ENCODE measurements at regions not wholly inside any gene's neighbourhood (a gene's known extent, or its start where the extent isn't known, plus 50 kb on each side); places are given as distances from the start of the nearest gene placed in this dataset.

DNA sequence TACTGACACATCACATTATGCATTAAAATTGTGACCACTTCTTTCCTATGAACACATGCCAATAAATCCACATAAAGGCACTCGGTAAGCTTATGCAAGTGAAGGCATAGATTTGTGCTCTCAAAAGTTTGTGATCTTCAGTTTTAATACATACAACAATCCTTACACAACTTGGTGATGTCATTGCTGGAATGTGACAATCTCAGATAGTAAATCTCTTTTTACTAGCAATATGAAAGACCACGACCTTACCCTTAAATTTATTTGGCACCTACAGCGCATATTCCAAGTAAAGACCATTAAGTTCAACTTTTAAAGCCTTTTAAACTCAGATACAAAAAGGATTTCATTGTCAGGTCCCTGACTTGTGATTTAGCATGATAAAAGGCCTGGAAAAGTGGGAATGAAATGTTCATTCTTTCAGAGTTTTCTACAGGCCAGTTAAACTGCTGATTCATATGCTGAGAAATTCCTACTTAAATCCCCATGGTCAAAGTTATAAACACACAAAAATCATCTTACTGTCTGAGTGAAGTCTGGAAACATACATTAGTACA is 157.4 kb downstream of the SIPA1L2 start:
- Mint-ChIP-seq H3K27me3 (peaks cover 17% of the 10 kb centered on the region), H3K9me3 (peaks cover 5% of the 10 kb centered on the region)

DNA sequence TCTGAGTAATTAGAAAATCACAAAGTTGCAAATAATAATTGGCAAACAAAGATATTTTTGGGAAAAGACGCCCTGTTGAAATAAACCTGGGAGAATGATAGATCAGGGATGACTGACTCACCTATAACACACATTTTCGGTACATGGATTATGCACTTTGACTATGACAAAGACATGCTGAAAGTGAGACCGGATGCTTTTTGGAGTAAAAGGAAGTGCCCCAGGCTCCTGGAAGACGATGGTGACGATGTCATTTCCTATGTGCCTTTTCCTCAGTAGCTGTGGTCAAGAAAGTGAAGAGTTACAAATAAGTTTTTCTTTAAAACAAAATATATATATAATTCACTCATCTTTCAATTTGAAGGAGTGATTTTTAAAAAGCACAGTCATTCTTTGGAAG is 158.7 kb downstream of the SIPA1L2 start:
- Mint-ChIP-seq H3K4me3 (no peak overlapping the region), H3K9me3 (peaks cover 5% of the 10 kb centered on the region), H3K4me1 (peaks cover 9% of the 10 kb centered on the region), H3K36me3 (no peaks in the 10 kb centered on the region), H3K27ac (no peak overlapping the region), H3K27me3 (peaks cover 7% of the 10 kb centered on the region)
- POLR2A ChIA-PET: no interaction called here
- DNase-seq: no peak
- no peak for ATAC-seq (ENCODE audit: low read depth)

More for the DNA sequence above, 157.4 kb downstream of the SIPA1L2 start:
- Mint-ChIP-seq H3K4me1 (peaks cover 5% of the 10 kb centered on the region), H3K27ac (no peak overlapping the region), H3K4me3 (no peak overlapping the region), H3K36me3 (no peaks in the 10 kb centered on the region)
- DNase-seq: no peak
- POLR2A ChIA-PET: no interaction called here
- no peak for ATAC-seq (ENCODE audit: low read depth)

DNA sequence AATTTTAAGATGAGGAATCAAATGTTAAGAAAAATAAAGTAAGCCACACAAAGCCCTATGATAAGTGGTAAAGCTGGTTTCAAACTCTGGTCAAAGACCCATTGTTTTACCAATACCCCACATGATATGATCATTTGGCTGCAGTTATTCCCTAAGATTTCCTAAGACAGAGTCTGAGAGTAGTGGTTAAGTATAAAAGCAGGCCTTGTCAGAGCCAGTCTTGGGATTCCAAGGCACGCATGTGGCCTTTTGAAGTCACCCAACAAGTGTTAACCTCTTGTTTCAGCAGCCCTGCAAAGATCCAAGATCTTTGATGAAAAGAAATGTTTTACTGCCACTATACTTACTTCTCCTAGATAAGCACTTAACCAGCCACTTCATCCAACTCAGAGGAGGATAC is 159.2 kb downstream of the SIPA1L2 start:
- Mint-ChIP-seq H3K4me3 (peak overlapping the region; percentile 8), H3K4me1 (peaks cover 9% of the 10 kb centered on the region), H3K27me3 (peaks cover 7% of the 10 kb centered on the region), H3K27ac (no peak overlapping the region), H3K9me3 (peaks cover 5% of the 10 kb centered on the region), H3K36me3 (no peaks in the 10 kb centered on the region)
- DNase-seq: no peak
- no peak for ATAC-seq (ENCODE audit: low read depth)
- POLR2A ChIA-PET: no interaction called here

DNA sequence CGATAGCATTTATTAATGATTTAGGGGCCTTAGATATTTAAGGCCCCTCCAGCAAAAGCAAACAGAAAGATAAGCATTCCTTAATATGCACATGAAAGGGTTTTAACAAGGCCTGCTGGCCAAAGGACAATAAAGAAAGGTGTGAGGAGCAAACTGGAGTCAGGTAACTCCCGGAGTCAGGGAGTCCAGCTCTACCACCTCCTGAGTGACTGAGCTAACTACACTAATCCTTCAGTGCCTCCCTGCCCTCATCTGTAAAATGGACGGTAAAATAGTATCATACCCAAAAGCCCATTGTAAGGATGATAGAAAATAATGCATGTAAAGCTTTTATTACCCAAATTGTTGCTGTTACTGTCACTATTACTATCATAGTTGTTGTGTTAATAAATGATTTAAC is 161.7 kb downstream of the SIPA1L2 start:
- H3K4me1 Mint-ChIP-seq: peaks cover 9% of the 10 kb centered on the region
- DNase-seq: no peak
- POLR2A ChIA-PET: no interaction called here
- peaks cover 5% of the 10 kb centered on the region for H3K9me3 Mint-ChIP-seq
- no peaks in the 10 kb centered on the region for H3K36me3 Mint-ChIP-seq
- no peak for ATAC-seq (ENCODE audit: low read depth)
- H3K27ac Mint-ChIP-seq: no peak overlapping the region
- no peaks in the 10 kb centered on the region for H3K27me3 Mint-ChIP-seq
- no peak overlapping the region for H3K4me3 Mint-ChIP-seq

DNA sequence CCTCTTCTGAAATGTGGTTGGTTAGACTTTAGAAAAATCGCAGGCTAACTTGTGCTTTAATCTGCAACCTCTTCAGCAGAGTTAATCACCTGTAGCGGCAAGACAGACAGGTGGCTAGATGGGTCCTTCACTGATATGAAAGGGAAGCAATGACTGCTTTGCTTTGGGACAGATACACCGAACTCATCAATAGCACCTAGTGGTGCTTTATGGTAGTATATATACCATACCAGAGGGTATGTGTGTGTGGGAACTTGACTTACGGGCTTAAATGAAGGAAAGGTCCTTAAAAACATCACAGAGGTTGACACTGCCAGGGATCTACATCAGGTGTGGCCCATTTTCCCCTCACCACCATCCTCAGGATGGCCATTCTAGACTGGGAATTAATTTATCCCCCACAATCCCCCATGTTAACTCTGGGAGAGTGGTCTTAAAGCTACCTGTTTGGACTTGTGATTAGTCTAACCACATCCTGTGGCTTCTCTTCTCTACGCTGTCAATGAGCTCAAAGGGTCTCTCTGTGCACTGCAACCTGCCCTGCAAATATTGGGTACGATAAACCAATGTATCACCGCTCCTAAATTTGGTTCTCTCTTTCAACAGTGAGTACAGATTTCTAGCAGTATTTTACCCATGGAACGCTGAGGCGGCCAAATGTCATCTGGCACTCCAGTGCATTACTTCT is 162.7 kb downstream of the SIPA1L2 start:
- Mint-ChIP-seq H3K9me3 (peaks cover 2% of the 10 kb centered on the region), H3K4me3 (no peak overlapping the region), H3K4me1 (peaks cover 9% of the 10 kb centered on the region), H3K27ac (no peak overlapping the region), H3K27me3 (no peaks in the 10 kb centered on the region), H3K36me3 (no peaks in the 10 kb centered on the region)
- POLR2A ChIA-PET: no interaction called here
- no peak for ATAC-seq (ENCODE audit: low read depth)
- DNase-seq: no peak

DNA sequence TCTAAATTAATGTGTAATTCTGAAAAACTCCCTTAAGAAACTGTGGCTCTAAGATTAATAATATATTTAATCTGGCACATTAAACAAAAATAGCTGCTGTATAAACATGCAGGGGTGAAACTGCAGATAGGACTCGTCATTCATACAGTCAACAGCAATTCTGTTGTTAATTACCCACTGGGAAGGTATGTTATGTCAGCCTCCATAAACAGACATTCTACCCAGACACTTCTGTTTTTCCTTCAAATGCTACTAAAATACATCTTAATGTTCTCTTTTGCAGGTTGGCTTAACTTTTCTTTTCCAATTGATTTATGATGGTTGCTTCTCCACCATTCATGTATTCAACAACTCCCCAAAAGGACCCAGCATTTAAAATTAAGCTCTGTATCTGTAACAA is 165.6 kb downstream of the SIPA1L2 start:
- ATAC-seq (ENCODE audit: low read depth) (no peak), DNase-seq (no peak)
- H3K27me3 Mint-ChIP-seq: no peaks in the 10 kb centered on the region
- H3K36me3 Mint-ChIP-seq: no peaks in the 10 kb centered on the region
- no peak overlapping the region for H3K27ac Mint-ChIP-seq
- no peaks in the 10 kb centered on the region for H3K9me3 Mint-ChIP-seq
- H3K4me3 Mint-ChIP-seq: no peak overlapping the region
- H3K4me1 Mint-ChIP-seq: peaks cover 4% of the 10 kb centered on the region
- POLR2A ChIA-PET: no interaction called here

DNA sequence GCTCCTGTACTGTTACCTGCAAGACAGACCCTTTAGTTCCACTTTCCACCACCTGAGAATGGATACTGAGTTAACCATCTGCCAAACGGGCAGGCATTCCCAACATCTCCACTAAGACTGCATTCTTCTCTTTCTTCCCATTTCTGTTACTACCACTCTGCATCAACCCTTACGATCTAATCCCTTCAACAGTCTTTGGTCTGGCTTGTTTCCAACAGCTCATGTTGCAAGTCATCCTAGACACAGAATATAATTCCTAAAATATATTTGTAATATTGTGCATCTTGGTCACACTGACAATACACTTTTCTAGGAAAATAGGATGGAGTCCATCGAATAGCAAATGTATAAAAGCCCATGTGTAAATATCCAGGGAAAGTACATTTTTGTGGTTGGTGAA is 166.7 kb downstream of the SIPA1L2 start:
- ATAC-seq (ENCODE audit: low read depth) (no peak), DNase-seq (no peak)
- Mint-ChIP-seq H3K36me3 (no peaks in the 10 kb centered on the region), H3K9me3 (no peaks in the 10 kb centered on the region), H3K27me3 (no peaks in the 10 kb centered on the region), H3K4me1 (peaks cover 6% of the 10 kb centered on the region), H3K27ac (no peak overlapping the region), H3K4me3 (no peak overlapping the region)
- POLR2A ChIA-PET: no interaction called here

DNA sequence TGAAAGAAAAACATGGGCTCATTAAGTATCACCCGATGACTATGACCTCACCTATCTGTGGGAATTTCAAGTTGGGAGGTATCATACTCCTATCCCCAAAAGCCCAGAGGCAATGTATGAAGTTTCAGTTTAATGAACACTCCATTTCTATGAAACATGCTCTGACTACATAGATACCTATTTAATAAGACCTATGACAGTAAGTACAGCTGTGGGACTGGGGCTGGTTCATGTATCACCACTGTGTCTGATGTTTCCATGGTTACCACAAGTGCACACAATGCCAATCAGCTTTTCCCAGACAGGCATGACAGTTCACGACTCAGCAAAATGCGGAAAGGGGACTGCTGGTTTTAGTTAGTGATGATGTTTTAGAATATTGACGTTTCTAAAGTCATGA is 167.7 kb downstream of the SIPA1L2 start:
- peaks cover 2% of the 10 kb centered on the region for H3K4me1 Mint-ChIP-seq
- ATAC-seq (ENCODE audit: low read depth) (no peak), DNase-seq (no peak)
- H3K36me3 Mint-ChIP-seq: no peaks in the 10 kb centered on the region
- H3K4me3 Mint-ChIP-seq: no peak overlapping the region
- H3K9me3 Mint-ChIP-seq: no peaks in the 10 kb centered on the region
- no peak overlapping the region for H3K27ac Mint-ChIP-seq
- POLR2A ChIA-PET: no interaction called here
- H3K27me3 Mint-ChIP-seq: no peaks in the 10 kb centered on the region

DNA sequence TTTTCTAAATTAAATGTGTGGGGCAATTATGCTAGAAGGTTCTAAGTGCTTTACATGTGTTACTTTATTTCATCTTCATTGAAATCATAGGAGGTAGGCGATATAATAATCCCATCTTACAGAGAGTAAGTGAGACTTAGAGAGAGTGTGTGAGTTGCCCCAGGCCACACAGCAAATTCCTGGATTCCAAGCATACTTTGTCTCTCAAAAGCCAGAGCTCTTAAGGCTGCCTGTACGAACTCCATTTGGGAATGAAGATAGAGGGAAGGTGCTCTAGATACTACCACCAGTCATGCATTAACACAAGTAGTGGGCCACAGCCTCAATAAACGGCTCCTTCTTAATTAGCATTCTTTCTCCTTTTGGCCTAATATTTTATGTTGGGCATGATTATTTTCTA is 170.1 kb downstream of the SIPA1L2 start:
- Mint-ChIP-seq H3K4me3 (no peak overlapping the region), H3K36me3 (no peaks in the 10 kb centered on the region), H3K27me3 (no peaks in the 10 kb centered on the region), H3K27ac (no peak overlapping the region), H3K4me1 (peaks cover 2% of the 10 kb centered on the region), H3K9me3 (no peaks in the 10 kb centered on the region)
- POLR2A ChIA-PET: no interaction called here
- DNase-seq: no peak
- no peak for ATAC-seq (ENCODE audit: low read depth)

DNA sequence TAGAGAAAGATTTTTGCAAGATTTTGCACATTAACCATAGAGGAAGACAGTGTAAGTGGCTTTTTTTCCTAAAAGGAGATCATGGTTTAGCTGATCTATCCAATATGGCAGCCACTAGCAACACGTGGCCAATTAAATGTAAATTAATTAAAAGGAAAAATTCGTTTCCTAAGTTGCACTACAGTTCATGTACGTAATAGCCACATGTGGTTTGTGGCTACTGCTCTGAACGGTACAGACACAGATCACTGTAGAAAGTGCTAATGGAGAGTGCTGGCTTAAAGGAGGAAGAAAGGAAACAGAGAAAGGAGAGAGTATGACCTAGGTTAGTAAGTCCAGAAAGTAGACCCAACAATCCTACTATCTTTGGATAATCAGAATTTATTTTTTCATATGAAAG is 170.8 kb downstream of the SIPA1L2 start:
- Mint-ChIP-seq H3K27me3 (no peaks in the 10 kb centered on the region), H3K4me3 (no peak overlapping the region), H3K9me3 (no peaks in the 10 kb centered on the region), H3K4me1 (peaks cover 2% of the 10 kb centered on the region), H3K27ac (no peak overlapping the region), H3K36me3 (no peaks in the 10 kb centered on the region)
- ATAC-seq (ENCODE audit: low read depth) (no peak), DNase-seq (no peak)
- POLR2A ChIA-PET: no interaction called here

DNA sequence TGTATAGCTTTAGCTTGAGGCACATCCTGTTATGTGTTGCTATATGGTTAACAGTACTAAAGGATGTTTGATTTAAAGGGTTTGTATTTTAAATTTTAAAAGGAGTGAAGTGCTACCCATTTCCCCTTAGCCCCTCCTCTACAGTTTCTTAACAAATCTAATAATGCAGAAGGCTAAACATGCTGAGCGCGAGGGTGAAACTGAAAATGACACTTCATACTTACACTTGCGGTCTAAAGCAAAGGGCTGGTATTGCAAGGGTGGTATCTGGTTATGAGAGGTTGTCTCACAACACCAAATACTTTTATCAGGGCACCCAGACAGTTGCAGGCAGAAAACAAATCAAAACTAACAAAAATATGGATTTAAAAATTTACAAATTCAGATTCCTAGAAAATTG is 172.3 kb downstream of the SIPA1L2 start:
- DNase-seq (no peak), ATAC-seq (ENCODE audit: low read depth) (peak; percentile 56)
- Mint-ChIP-seq H3K27ac (no peak overlapping the region), H3K9me3 (no peaks in the 10 kb centered on the region), H3K36me3 (no peaks in the 10 kb centered on the region), H3K27me3 (no peaks in the 10 kb centered on the region), H3K4me3 (no peak overlapping the region), H3K4me1 (peaks cover 2% of the 10 kb centered on the region)
- POLR2A ChIA-PET: no interaction called here

DNA sequence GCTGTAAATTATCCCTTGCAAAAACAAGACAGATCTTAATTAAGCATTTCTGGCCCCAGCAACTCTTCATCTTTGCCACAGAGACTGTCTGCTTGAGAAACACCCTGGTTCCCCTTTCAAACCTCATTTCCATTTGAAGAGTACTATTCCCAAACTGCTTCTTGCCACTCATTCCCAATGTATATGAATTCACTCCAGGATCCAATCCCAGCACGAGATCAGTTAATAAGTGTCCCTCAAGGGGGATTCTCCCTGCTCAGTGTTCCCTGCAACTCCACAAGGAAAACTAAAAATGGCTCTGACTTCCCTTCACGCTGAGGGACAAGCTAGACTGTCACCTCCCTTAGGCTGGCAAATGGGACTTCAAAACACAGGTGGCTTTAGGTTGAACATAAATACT is 173.2 kb downstream of the SIPA1L2 start:
- no peak overlapping the region for H3K27ac Mint-ChIP-seq
- no peak overlapping the region for H3K4me3 Mint-ChIP-seq
- POLR2A ChIA-PET: no interaction called here
- H3K4me1 Mint-ChIP-seq: peaks cover 3% of the 10 kb centered on the region
- DNase-seq (no peak), ATAC-seq (ENCODE audit: low read depth) (no peak)
- no peaks in the 10 kb centered on the region for H3K9me3 Mint-ChIP-seq
- no peaks in the 10 kb centered on the region for H3K36me3 Mint-ChIP-seq
- H3K27me3 Mint-ChIP-seq: peaks cover 2% of the 10 kb centered on the region

DNA sequence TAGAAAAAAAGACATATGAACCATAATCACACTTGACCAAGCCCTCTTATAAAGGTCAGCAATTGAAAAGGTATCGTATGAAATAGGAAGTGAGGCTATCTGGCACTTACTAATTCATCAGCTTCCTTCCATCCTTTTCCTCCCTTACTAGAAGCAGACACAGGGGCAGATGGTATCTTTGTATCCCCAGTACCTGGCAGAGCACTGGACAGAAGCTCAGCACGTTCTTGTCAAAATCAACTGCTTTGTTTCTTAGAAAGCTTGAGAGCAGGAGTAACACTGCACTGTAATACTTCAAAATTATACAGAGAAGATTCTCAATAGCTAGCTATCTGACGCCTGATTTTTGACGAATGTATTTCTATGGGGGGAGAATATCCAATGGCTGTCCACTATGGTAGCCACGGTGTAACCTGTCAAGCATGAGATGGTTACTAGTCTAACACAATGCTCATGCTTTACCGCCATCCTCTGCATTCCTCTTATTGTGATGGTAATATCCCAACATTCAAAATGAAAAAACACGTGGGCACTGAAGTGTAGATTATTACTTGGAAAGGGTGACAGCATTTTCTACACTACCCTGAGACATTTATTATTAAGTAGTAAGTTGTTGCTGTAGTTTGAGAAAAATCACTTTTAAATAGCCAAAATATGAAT is 175.6 kb downstream of the SIPA1L2 start:
- no peaks in the 10 kb centered on the region for H3K36me3 Mint-ChIP-seq
- ATAC-seq (ENCODE audit: low read depth): no peak
- H3K4me1 Mint-ChIP-seq: peaks cover 4% of the 10 kb centered on the region
- POLR2A ChIA-PET: no interaction called here
- peaks cover 5% of the 10 kb centered on the region for H3K27me3 Mint-ChIP-seq
- no peak for DNase-seq
- no peak overlapping the region for H3K4me3 Mint-ChIP-seq
- H3K9me3 Mint-ChIP-seq: no peaks in the 10 kb centered on the region
- H3K27ac Mint-ChIP-seq: no peak overlapping the region

DNA sequence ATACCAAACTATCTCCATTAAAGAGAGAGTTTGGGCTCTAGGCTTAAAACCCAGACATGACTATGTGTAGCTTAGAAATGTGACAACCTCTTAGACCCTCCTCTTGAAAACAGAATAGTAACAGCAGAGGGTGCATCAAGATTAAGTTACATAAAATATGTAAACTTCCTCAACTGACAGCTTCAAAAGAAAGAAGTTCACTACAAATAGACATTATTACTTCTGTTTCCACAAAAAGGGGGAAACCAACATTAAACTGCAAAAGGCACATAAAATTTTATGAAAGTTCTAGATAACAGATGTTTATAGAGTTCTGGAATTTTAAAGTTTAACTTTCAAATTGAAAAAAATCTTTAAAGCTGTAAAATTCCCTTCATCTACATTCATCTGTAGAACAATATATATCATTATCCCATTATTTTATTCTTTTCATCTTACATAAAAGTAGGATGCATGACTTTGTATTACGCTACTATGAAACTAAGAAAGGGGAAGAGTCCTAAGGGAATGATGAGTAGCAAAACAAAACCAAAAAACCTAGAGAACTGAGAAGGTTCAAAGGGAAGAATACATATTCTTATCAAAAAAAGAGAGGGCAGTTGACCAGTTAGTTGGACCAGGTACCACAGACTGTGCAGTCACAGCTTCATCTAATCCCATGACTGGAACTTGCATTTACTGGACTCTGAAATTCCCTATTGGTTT is 177.0 kb downstream of the SIPA1L2 start:
- no peak for ATAC-seq (ENCODE audit: low read depth)
- Mint-ChIP-seq H3K27ac (no peak overlapping the region), H3K4me1 (peaks cover 2% of the 10 kb centered on the region), H3K36me3 (no peaks in the 10 kb centered on the region), H3K4me3 (no peak overlapping the region), H3K9me3 (no peaks in the 10 kb centered on the region), H3K27me3 (peaks cover 5% of the 10 kb centered on the region)
- POLR2A ChIA-PET: no interaction called here
- DNase-seq: no peak

Measured in activated naive CD8-positive, alpha-beta T cell treated with anti-CD3 and anti-CD28 coated beads, Interleukin-2, amount 10 ng/mL, durations not matched to agents 7 days and 5 days (primary cell).